Upper lobe of left lung (tissue), 6 donors: ENCODE measurements at regions not wholly inside any gene's neighbourhood (a gene's known extent, or its start where the extent isn't known, plus 50 kb on each side); places are given as distances from the start of the nearest gene placed in this dataset.

Experiments used
- ATAC-seq, 2 donors: fragments of 200-7000 bp; cut with Tn5 transposase; one replicate each; pipeline ENCODE4 v1.9.1; 2022; ENCODE audit warnings: mild to moderate bottlenecking in 2 of 2, moderate library complexity in 2 of 2; ENCODE audit not compliant: low FRiP score in 2 of 2
- DNase-seq, 2 donors: peaks; one replicate each; pipeline ENCODE4 v3.0.0-alpha.2; 2019 to 2020
- H3K27ac ChIP-seq, 4 donors: fragments of 200-600 bp; sonication (generic); one replicate each; pipeline ENCODE4 v1.5.1; 2016 to 2019
- H3K27me3 ChIP-seq, 4 donors: fragments of 200-600 bp; sonication (generic); one replicate each; pipeline ENCODE4 v1.5.1; 2017 to 2019
- H3K36me3 ChIP-seq, 4 donors: fragments of 200-600 bp; sonication (generic); one replicate each; pipeline ENCODE4 v1.5.1; 2016 to 2019
- H3K4me1 ChIP-seq, 4 donors: fragments of 200-600 bp; sonication (generic); one replicate each; pipeline ENCODE4 v1.5.1; 2018 to 2019
- H3K4me3 ChIP-seq, 4 donors: fragments of 200-600 bp; sonication (generic); one replicate each; pipeline ENCODE4 v1.5.1; 2017 to 2019; ENCODE audit warnings: mild to moderate bottlenecking in 2 of 4, moderate library complexity in 1 of 4
- H3K9me3 ChIP-seq, 4 donors: fragments of 200-600 bp; sonication (generic); one replicate each; pipeline ENCODE4 v1.5.1; 2018 to 2019
- CTCF ChIP-seq, 6 experiments: fragments of 450-650 bp in 4 of 6; fragments of 200-600 bp in 2 of 6; sonication (generic) in 2 of 6; IDR thresholded peaks; one replicate each; pipeline ENCODE4 v1.5.1; 2016 to 2019; ENCODE audit warnings: antibody characterized with exemption in 6 of 6
- EP300 ChIP-seq, 4 donors: sonication (generic); formaldehyde crosslinking; IDR thresholded peaks; one replicate each; pipeline ENCODE4 v1.5.1; 2017; ENCODE audit warnings: antibody characterized with exemption in 4 of 4, control low read depth in 2 of 4
- POLR2A ChIP-seq, 4 donors: fragments of 450-650 bp; IDR thresholded peaks; one replicate each; pipeline ENCODE4 v1.5.1; 2016 to 2017; ENCODE audit warnings: antibody characterized with exemption in 4 of 4, mild to moderate bottlenecking in 2 of 4
- POLR2AphosphoS5 ChIP-seq, 2 donors: sonication (generic); formaldehyde crosslinking; IDR thresholded peaks; one replicate each; pipeline ENCODE4 v1.5.1; 2017; ENCODE audit warnings: antibody characterized with exemption in 2 of 2
- WGBS, 2 donors: methylation state at CpG; one replicate each; pipeline ENCODE4 v1.1.5; 2017 to 2018; 5-methylcytosine and 5-hydroxymethylcytosine counted together
- donor health status: DM: no; HTN: no; CAD: no; lungs with moderate emphysema.
- donor health status: DM: no; HTN: yes; CAD: no; lungs with severe emphysema.

- DNase-seq (no peak), ATAC-seq (no peak)
- Histone ChIP-seq H3K4me3 (no peak overlapping the region), H3K27me3 (no peaks in the 10 kb centered on the region), H3K36me3 (no peaks in the 10 kb centered on the region), H3K27ac (peak overlapping the region in 3 of 4 donors; percentile 9 to 58 (median 9)), H3K4me1 (peaks cover 0 to 15% (median 9%) of the 10 kb centered on the region in 4 donors), H3K9me3 (no peaks in the 10 kb centered on the region)
- 73 to 82% methylated on average over 12 of the region's 12 CpGs for WGBS, 2 donors
- TF ChIP-seq EP300 (IDR thresholded peaks at IDR 0.05) (no peak), POLR2AphosphoS5 (IDR thresholded peaks at IDR 0.05) (no peak), POLR2A (IDR thresholded peaks at IDR 0.05) (no peak), CTCF (IDR thresholded peaks at IDR 0.05) (no peak)
Observed at GRCh38 chr6:134502614-134503549, 185.0 kb upstream of the SGK1 start.

- DNase-seq (peak; percentile 33 to 35), ATAC-seq (no peak)
- no peak for TF ChIP-seq CTCF (IDR thresholded peaks at IDR 0.05)
- no peak for TF ChIP-seq POLR2A (IDR thresholded peaks at IDR 0.05)
- peak in 1 of 2 donors; percentile 48 for TF ChIP-seq POLR2AphosphoS5 (IDR thresholded peaks at IDR 0.05)
- peak in 1 of 4 donors; percentile 87 for TF ChIP-seq EP300 (IDR thresholded peaks at IDR 0.05)
- Histone ChIP-seq H3K4me3 (no peak overlapping the region), H3K4me1 (peaks cover 0 to 7% (median 0%) of the 10 kb centered on the region in 4 donors), H3K27ac (peak overlapping the region in 1 of 4 donors; percentile 16), H3K9me3 (no peaks in the 10 kb centered on the region), H3K27me3 (no peaks in the 10 kb centered on the region), H3K36me3 (no peaks in the 10 kb centered on the region)
- 38 to 58% methylated on average over 5 of the region's 9 CpGs for WGBS, 2 donors
Observed at GRCh38 chr6:134495890-134496248, 178.0 kb upstream of the SGK1 start.

- H3K27me3 ChIP-seq: no peaks in the 10 kb centered on the region
- no peak for TF ChIP-seq POLR2A (IDR thresholded peaks at IDR 0.05)
- no peak for TF ChIP-seq POLR2AphosphoS5 (IDR thresholded peaks at IDR 0.05)
- no peak for TF ChIP-seq EP300 (IDR thresholded peaks at IDR 0.05)
- no peak for TF ChIP-seq CTCF (IDR thresholded peaks at IDR 0.05)
- ATAC-seq (no peak), DNase-seq (no peak)
- no peak overlapping the region for H3K4me3 ChIP-seq
- peaks cover 0 to 7% (median 0%) of the 10 kb centered on the region in 4 donors for H3K4me1 ChIP-seq
- no peaks in the 10 kb centered on the region for H3K36me3 ChIP-seq
- peak overlapping the region in 1 of 4 donors; percentile 16 for H3K27ac ChIP-seq
- 62 to 74% methylated on average over 1 of the region's 1 CpG for WGBS, 2 donors
- H3K9me3 ChIP-seq: no peaks in the 10 kb centered on the region
Observed at GRCh38 chr6:134495203-134495889, 177.4 kb upstream of the SGK1 start.

- Histone ChIP-seq H3K9me3 (no peaks in the 10 kb centered on the region), H3K27me3 (no peaks in the 10 kb centered on the region)
Observed at GRCh38 chr6:134493789-134494188, 175.9 kb upstream of the SGK1 start.

More at GRCh38 chr6:134493789-134494188, 175.9 kb upstream of the SGK1 start:
- no peak for ATAC-seq
- no peak overlapping the region for H3K27ac ChIP-seq
- peaks cover 0 to 7% (median 0%) of the 10 kb centered on the region in 4 donors for H3K4me1 ChIP-seq
- TF ChIP-seq POLR2AphosphoS5 (IDR thresholded peaks at IDR 0.05) (no peak), EP300 (IDR thresholded peaks at IDR 0.05) (no peak), POLR2A (IDR thresholded peaks at IDR 0.05) (no peak), CTCF (IDR thresholded peaks at IDR 0.05) (no peak)
- WGBS, 2 donors: 75 to 80% methylated on average over 3 of the region's 3 CpGs
- H3K36me3 ChIP-seq: no peaks in the 10 kb centered on the region
- H3K4me3 ChIP-seq: no peak overlapping the region
- DNase-seq: no peak
